Adipocyte (in vitro differentiated cells): ENCODE measurements at regions not wholly inside any gene's neighbourhood (a gene's known extent, or its start where the extent isn't known, plus 50 kb on each side); places are given as distances from the start of the nearest gene placed in this dataset.

Experiments
- DNase-seq: peaks from one replicate; pipeline ENCODE4 v3.0.0-alpha.2; 2015; ENCODE audit warnings: low read depth
- H3K27me3 ChIP-seq: replicated peaks from 2 replicates; pipeline ENCODE4 v1.7.0; 2013; ENCODE audit warnings: mild to moderate bottlenecking, low read length, moderate library complexity; ENCODE audit not compliant: control insufficient read depth, insufficient read depth
- H3K36me3 ChIP-seq: 2 replicates; pipeline ENCODE4 v1.7.0; 2013; ENCODE audit warnings: low read length, mild to moderate bottlenecking, moderate library complexity; ENCODE audit not compliant: control insufficient read depth, insufficient read depth, severe bottlenecking
- H3K4me1 ChIP-seq: 2 replicates; pipeline ENCODE4 v1.7.0; 2013; ENCODE audit warnings: mild to moderate bottlenecking, low read length, moderate library complexity; ENCODE audit not compliant: control insufficient read depth, insufficient read depth
- H3K4me3 ChIP-seq: 2 replicates; pipeline ENCODE4 v1.7.0; 2013; ENCODE audit warnings: mild to moderate bottlenecking, low read length, moderate library complexity
- H3K9ac ChIP-seq: 2 replicates; pipeline ENCODE4 v1.7.0; 2013; ENCODE audit warnings: mild to moderate bottlenecking, low read length, moderate library complexity
- H3K9me3 ChIP-seq: 2 replicates; pipeline ENCODE4 v1.7.0; 2013; ENCODE audit warnings: mild to moderate bottlenecking, low read length, moderate library complexity; ENCODE audit not compliant: control insufficient read depth

- H3K9me3 ChIP-seq, result no peaks in the 10 kb centered on the region
- H3K27me3 ChIP-seq, result no peaks in the 10 kb centered on the region
- no peak overlapping the region for H3K4me3 ChIP-seq
- no peaks in the 10 kb centered on the region for H3K36me3 ChIP-seq
- no peak for DNase-seq
- peak overlapping the region; percentile 44 for H3K9ac ChIP-seq
- H3K4me1 ChIP-seq, result peaks cover 31% of the 10 kb centered on the region
Measured at GRCh38 chr3:154901278-154901677, 178.8 kb upstream of the MME start.

GRCh38 chr3:154900816-154901215 lies 179.3 kb upstream of the MME start:
- no peak for DNase-seq
- Histone ChIP-seq H3K36me3 (no peaks in the 10 kb centered on the region), H3K4me3 (peak overlapping the region; percentile 24), H3K27me3 (no peaks in the 10 kb centered on the region), H3K4me1 (peaks cover 31% of the 10 kb centered on the region), H3K9me3 (no peaks in the 10 kb centered on the region), H3K9ac (peak overlapping the region; percentile 44)

GRCh38 chr3:154898916-154899315 lies 181.2 kb upstream of the MME start:
- no peak for DNase-seq
- peak overlapping the region; percentile 39 for H3K9ac ChIP-seq

GRCh38 chr3:154898443-154898842 lies 181.7 kb upstream of the MME start:
- Histone ChIP-seq H3K36me3 (no peaks in the 10 kb centered on the region), H3K9ac (peak overlapping the region; percentile 39), H3K9me3 (no peaks in the 10 kb centered on the region), H3K4me3 (peak overlapping the region; percentile 43), H3K4me1 (peaks cover 31% of the 10 kb centered on the region), H3K27me3 (no peaks in the 10 kb centered on the region)
- peak; percentile 9 for DNase-seq

More at GRCh38 chr3:154898916-154899315, 181.2 kb upstream of the MME start:
- no peaks in the 10 kb centered on the region for H3K9me3 ChIP-seq
- H3K27me3 ChIP-seq, result no peaks in the 10 kb centered on the region
- peaks cover 31% of the 10 kb centered on the region for H3K4me1 ChIP-seq
- peak overlapping the region; percentile 43 for H3K4me3 ChIP-seq
- no peaks in the 10 kb centered on the region for H3K36me3 ChIP-seq

GRCh38 chr3:154893813-154894212 lies 186.3 kb upstream of the MME start:
- no peaks in the 10 kb centered on the region for H3K9me3 ChIP-seq
- no peaks in the 10 kb centered on the region for H3K27me3 ChIP-seq
- no peak overlapping the region for H3K9ac ChIP-seq
- no peaks in the 10 kb centered on the region for H3K36me3 ChIP-seq
- no peak for DNase-seq
- peaks cover 9% of the 10 kb centered on the region for H3K4me1 ChIP-seq
- H3K4me3 ChIP-seq, result no peak overlapping the region

GRCh38 chr3:154889227-154889634 lies 190.9 kb upstream of the MME start:
- Histone ChIP-seq H3K27me3 (no peaks in the 10 kb centered on the region), H3K4me1 (peaks cover 12% of the 10 kb centered on the region), H3K9ac (no peak overlapping the region), H3K4me3 (no peak overlapping the region), H3K36me3 (no peaks in the 10 kb centered on the region), H3K9me3 (no peaks in the 10 kb centered on the region)
- no peak for DNase-seq

GRCh38 chr3:154887869-154888268 lies 192.2 kb upstream of the MME start:
- H3K4me3 ChIP-seq, result no peak overlapping the region
- DNase-seq, result no peak
- no peaks in the 10 kb centered on the region for H3K9me3 ChIP-seq

GRCh38 chr3:154886437-154886836 lies 193.7 kb upstream of the MME start:
- peak; percentile 94 for DNase-seq
- no peak overlapping the region for H3K9ac ChIP-seq
- no peaks in the 10 kb centered on the region for H3K27me3 ChIP-seq

More at GRCh38 chr3:154887869-154888268, 192.2 kb upstream of the MME start:
- Histone ChIP-seq H3K9ac (no peak overlapping the region), H3K4me1 (peaks cover 12% of the 10 kb centered on the region), H3K36me3 (no peaks in the 10 kb centered on the region), H3K27me3 (no peaks in the 10 kb centered on the region)

GRCh38 chr3:154885418-154885817 lies 194.7 kb upstream of the MME start:
- Histone ChIP-seq H3K9ac (no peak overlapping the region), H3K9me3 (no peaks in the 10 kb centered on the region), H3K27me3 (no peaks in the 10 kb centered on the region), H3K36me3 (no peaks in the 10 kb centered on the region), H3K4me3 (no peak overlapping the region), H3K4me1 (peaks cover 12% of the 10 kb centered on the region)
- DNase-seq, result no peak

More at GRCh38 chr3:154886437-154886836, 193.7 kb upstream of the MME start:
- peaks cover 12% of the 10 kb centered on the region for H3K4me1 ChIP-seq
- H3K36me3 ChIP-seq, result no peaks in the 10 kb centered on the region
- H3K9me3 ChIP-seq, result no peaks in the 10 kb centered on the region
- peak overlapping the region; percentile 23 for H3K4me3 ChIP-seq

- H3K4me1 ChIP-seq, result peaks cover 12% of the 10 kb centered on the region
- H3K4me3 ChIP-seq, result no peak overlapping the region
- H3K27me3 ChIP-seq, result no peaks in the 10 kb centered on the region
- peak; percentile 59 for DNase-seq
- H3K9me3 ChIP-seq, result no peaks in the 10 kb centered on the region
- H3K36me3 ChIP-seq, result no peaks in the 10 kb centered on the region
- no peak overlapping the region for H3K9ac ChIP-seq
Measured at GRCh38 chr3:154884952-154885351, 195.2 kb upstream of the MME start.

GRCh38 chr3:154875142-154875541 lies 205.0 kb upstream of the MME start:
- H3K9me3 ChIP-seq, result no peaks in the 10 kb centered on the region
- H3K9ac ChIP-seq, result no peak overlapping the region
- H3K4me1 ChIP-seq, result peaks cover 9% of the 10 kb centered on the region
- no peak for DNase-seq
- no peaks in the 10 kb centered on the region for H3K36me3 ChIP-seq
- H3K27me3 ChIP-seq, result no peaks in the 10 kb centered on the region
- H3K4me3 ChIP-seq, result no peak overlapping the region

GRCh38 chr3:154872696-154873095 lies 207.4 kb upstream of the MME start:
- Histone ChIP-seq H3K9ac (no peak overlapping the region), H3K27me3 (no peaks in the 10 kb centered on the region), H3K36me3 (no peaks in the 10 kb centered on the region), H3K4me3 (no peak overlapping the region), H3K4me1 (peaks cover 9% of the 10 kb centered on the region), H3K9me3 (no peaks in the 10 kb centered on the region)
- DNase-seq, result no peak
